H9 (cell line): ENCODE measurements at regions not wholly inside any gene's neighbourhood (a gene's known extent, or its start where the extent isn't known, plus 50 kb on each side); places are given as distances from the start of the nearest gene placed in this dataset.

Source experiments
- DNase-seq: peaks from one replicate; pipeline ENCODE4 v3.0.0-alpha.2; 2017
- H2AFZ ChIP-seq: one replicate; pipeline ENCODE4 v1.6.1; 2013; ENCODE audit warnings: mild to moderate bottlenecking, low read length, control low read depth, moderate library complexity
- H2AK5ac ChIP-seq: 2 replicates; pipeline ENCODE4 v1.6.1; 2013; ENCODE audit warnings: low read length, control low read depth, mixed read lengths; ENCODE audit not compliant: insufficient read length
- H2BK120ac ChIP-seq: one replicate; pipeline ENCODE4 v1.6.1; 2013; ENCODE audit warnings: low read depth, mild to moderate bottlenecking, low read length, control low read depth, inconsistent platforms; ENCODE audit not compliant: poor library complexity, severe bottlenecking
- H2BK12ac ChIP-seq: 2 replicates; pipeline ENCODE4 v1.6.1; 2013; ENCODE audit warnings: low read length, control low read depth, mixed read lengths, low read depth; ENCODE audit not compliant: insufficient read length
- H2BK15ac ChIP-seq: 2 replicates; pipeline ENCODE4 v1.6.1; 2013; ENCODE audit warnings: low read depth, low read length, control low read depth
- H2BK20ac ChIP-seq: one replicate; pipeline ENCODE4 v1.6.1; 2013; ENCODE audit warnings: low read depth, mild to moderate bottlenecking, low read length, control low read depth, inconsistent platforms; ENCODE audit not compliant: poor library complexity, severe bottlenecking
- H2BK5ac ChIP-seq: 2 replicates; pipeline ENCODE4 v1.6.1; 2013; ENCODE audit warnings: low read length, control low read depth, mixed read lengths; ENCODE audit not compliant: insufficient read length
- H3K14ac ChIP-seq: 2 replicates; pipeline ENCODE4 v1.6.1; 2013; ENCODE audit warnings: low read length, control low read depth; ENCODE audit not compliant: insufficient read depth
- H3K18ac ChIP-seq: 2 replicates; pipeline ENCODE4 v1.6.1; 2013; ENCODE audit warnings: low read depth, mild to moderate bottlenecking, mixed read lengths, low read length, control low read depth; ENCODE audit not compliant: insufficient read length
- H3K23ac ChIP-seq: 2 replicates; pipeline ENCODE4 v1.6.1; 2013; ENCODE audit warnings: low read length, control low read depth, mixed read lengths, low read depth; ENCODE audit not compliant: insufficient read length
- H3K23me2 ChIP-seq: 2 replicates; pipeline ENCODE4 v1.6.1; 2013; ENCODE audit warnings: low read depth, mild to moderate bottlenecking, mixed read lengths, low read length, control low read depth; ENCODE audit not compliant: insufficient read length, poor library complexity, severe bottlenecking
- H3K27ac ChIP-seq: 2 replicates; pipeline ENCODE4 v1.5.1; 2013; ENCODE audit warnings: low read length, control low read depth, mixed read lengths, low read depth; ENCODE audit not compliant: insufficient read length
- H3K27me3 ChIP-seq: 2 replicates; pipeline ENCODE4 v1.6.1; 2013; ENCODE audit warnings: low read length, control low read depth, inconsistent platforms; ENCODE audit not compliant: insufficient read depth
- H3K4ac ChIP-seq: 2 replicates; pipeline ENCODE4 v1.6.1; 2013; ENCODE audit warnings: low read depth, mild to moderate bottlenecking, control low read depth, inconsistent platforms, low read length, moderate library complexity
- H3K4me1 ChIP-seq: 2 replicates; pipeline ENCODE4 v1.6.1; 2013; ENCODE audit warnings: low read length, control low read depth, inconsistent platforms; ENCODE audit not compliant: insufficient read depth
- H3K4me2 ChIP-seq: 2 replicates; pipeline ENCODE4 v1.6.1; 2013; ENCODE audit warnings: low read length, control low read depth, mixed read lengths; ENCODE audit not compliant: insufficient read length, insufficient read depth
- H3K56ac ChIP-seq: 2 replicates; pipeline ENCODE4 v1.6.1; 2013; ENCODE audit warnings: low read depth, mild to moderate bottlenecking, mixed read lengths, low read length, control low read depth; ENCODE audit not compliant: insufficient read length
- H3K79me1 ChIP-seq: 2 replicates; pipeline ENCODE4 v1.6.1; 2013; ENCODE audit warnings: low read depth, mild to moderate bottlenecking, moderate library complexity, low read length, control low read depth, inconsistent platforms; ENCODE audit not compliant: insufficient read depth, poor library complexity, severe bottlenecking
- H3K79me2 ChIP-seq: 2 replicates; pipeline ENCODE4 v1.6.1; 2013; ENCODE audit warnings: low read length, control low read depth, inconsistent platforms; ENCODE audit not compliant: insufficient read depth
- H3K9ac ChIP-seq: 2 replicates; pipeline ENCODE4 v1.6.1; 2013; ENCODE audit warnings: low read length, control low read depth, mixed read lengths; ENCODE audit not compliant: insufficient read length; ENCODE audit errors: extremely low read depth
- H3K9me3 ChIP-seq: one replicate; pipeline ENCODE4 v1.6.1; 2013; ENCODE audit warnings: low read depth, low read length, inconsistent platforms; ENCODE audit not compliant: control insufficient read depth
- H3T11ph ChIP-seq: one replicate; pipeline ENCODE4 v1.6.1; 2013; ENCODE audit warnings: mild to moderate bottlenecking, low read length, control low read depth, inconsistent platforms
- H4K20me1 ChIP-seq: one replicate; pipeline ENCODE4 v1.6.1; 2013; ENCODE audit not compliant: control insufficient read depth, insufficient read length, insufficient read depth
- H4K5ac ChIP-seq: 2 replicates; pipeline ENCODE4 v1.6.1; 2013; ENCODE audit warnings: low read depth, mild to moderate bottlenecking, mixed read lengths, low read length, control low read depth; ENCODE audit not compliant: insufficient read length
- H4K8ac ChIP-seq: replicated peaks from 2 replicates; pipeline ENCODE4 v1.6.1; 2013; ENCODE audit warnings: low read length, control low read depth, mixed read lengths, low read depth; ENCODE audit not compliant: insufficient read length
- H4K91ac ChIP-seq: 2 replicates; pipeline ENCODE4 v1.6.1; 2013; ENCODE audit warnings: low read depth, mild to moderate bottlenecking, moderate library complexity, mixed read lengths, low read length, control low read depth; ENCODE audit not compliant: insufficient read length
- H3K27ac Mint-ChIP-seq, 3 experiments: 2 replicates in 2 of 3; 3 replicates in 1 of 3; pipeline ENCODE4 v1.8.0; 2020 to 2021; ENCODE audit warnings: mixed read lengths in 3 of 3, mild to moderate bottlenecking in 1 of 3, moderate library complexity in 1 of 3
- H3K27me3 Mint-ChIP-seq: 2 replicates; pipeline ENCODE4 v1.8.0; 2021; ENCODE audit warnings: low read depth, mild to moderate bottlenecking, moderate library complexity, mixed read lengths
- H3K36me3 Mint-ChIP-seq, 3 experiments: 2 replicates in 2 of 3; 3 replicates in 1 of 3; pipeline ENCODE4 v1.8.0; 2020 to 2021; ENCODE audit warnings: low read depth in 3 of 3, mixed read lengths in 3 of 3; ENCODE audit not compliant: insufficient read depth in 1 of 3
- H3K4me1 Mint-ChIP-seq, 2 experiments: 2 replicates each; pipeline ENCODE4 v1.8.0; 2020; ENCODE audit warnings: mixed read lengths in 2 of 2
- H3K4me3 Mint-ChIP-seq, 2 experiments: 2 replicates in 1 of 2; 3 replicates in 1 of 2; pipeline ENCODE4 v1.8.0; 2020 to 2021; ENCODE audit warnings: mild to moderate bottlenecking in 2 of 2, mixed read lengths in 2 of 2, moderate library complexity in 1 of 2
- H3K9me3 Mint-ChIP-seq, 2 experiments: 2 replicates in 1 of 2; 3 replicates in 1 of 2; pipeline ENCODE4 v1.8.0; 2020; ENCODE audit warnings: mild to moderate bottlenecking in 2 of 2, mixed read lengths in 2 of 2, moderate library complexity in 1 of 2
- CTCF ChIP-seq: fragments of 200-600 bp; sonication (generic); conservative IDR thresholded peaks from 3 replicates; pipeline ENCODE4 v1.8.0; 2021; ENCODE audit warnings: antibody characterized with exemption, mild to moderate bottlenecking
- WGBS: extraction: QIAGEN DNeasy Blood & Tissue Kit; methylation state at CpG from one replicate; pipeline ENCODE4 v1.1.7; 2013; ENCODE audit warnings: missing lambda C conversion rate, low lambda C conversion rate, mixed read lengths; ENCODE audit not compliant: insufficient read length; ENCODE audit errors: extremely low coverage; 5-methylcytosine and 5-hydroxymethylcytosine counted together

DNA sequence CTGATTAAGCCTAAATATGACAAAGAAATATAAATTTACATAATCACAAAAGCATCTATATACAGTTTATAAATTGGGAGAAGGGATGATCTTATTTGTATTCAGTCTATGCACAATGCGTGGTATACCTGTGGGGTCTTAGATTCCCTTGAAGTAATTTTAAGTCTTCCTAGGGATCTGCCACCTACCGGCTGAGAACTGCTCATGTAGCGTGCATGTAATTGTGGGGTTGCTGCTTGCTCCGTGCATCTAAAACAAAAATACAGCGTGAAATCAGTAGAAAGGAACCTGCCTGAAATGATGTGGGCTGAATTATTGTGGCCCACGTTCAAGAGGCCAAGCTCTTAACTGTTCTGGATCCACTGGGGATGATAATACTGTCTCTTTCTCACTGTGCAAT lies 187.3 kb downstream of the MBOAT1 start:
- H2BK20ac ChIP-seq = no peak overlapping the region
- no peaks in the 10 kb centered on the region for H3K9me3 ChIP-seq
- H3T11ph ChIP-seq = no peak overlapping the region
- H3K9ac ChIP-seq = no peak overlapping the region
- no peaks in the 10 kb centered on the region for H3K79me2 ChIP-seq
- H3K4me1 ChIP-seq = no peaks in the 10 kb centered on the region
- H4K91ac ChIP-seq = no peak overlapping the region
- no peak overlapping the region for H3K23ac ChIP-seq
- no CpG with 5 or more reads among the region's 6 CpGs for WGBS
- no peak overlapping the region for H2BK12ac ChIP-seq
- H3K4me2 ChIP-seq = no peak overlapping the region
- no peak overlapping the region for H3K4ac ChIP-seq
- H2AK5ac ChIP-seq = no peak overlapping the region
- H3K56ac ChIP-seq = no peak overlapping the region
- H3K27me3 ChIP-seq = no peaks in the 10 kb centered on the region
- no peak overlapping the region for H2BK5ac ChIP-seq
- no peaks in the 10 kb centered on the region for H3K23me2 ChIP-seq
- H4K5ac ChIP-seq = no peak overlapping the region
- H3K14ac ChIP-seq = no peak overlapping the region
- DNase-seq = no peak
- peaks cover 3 to 5% of the 10 kb centered on the region in 2 experiments; a peak in 1 of 4 replicates for H3K4me1 Mint-ChIP-seq
- H3K36me3 Mint-ChIP-seq = peaks cover 0 to 2% (median 0%) of the 10 kb centered on the region in 3 experiments; a peak in 2 of 7 replicates
- no peak overlapping the region for H2BK15ac ChIP-seq
- H3K27me3 Mint-ChIP-seq = no peaks in the 10 kb centered on the region
- H3K9me3 Mint-ChIP-seq = no peaks in the 10 kb centered on the region
- H2BK120ac ChIP-seq = no peak overlapping the region
- no peak overlapping the region for H3K27ac ChIP-seq
- 0 out of 3 replicates have a peak, but pooled peaks have one; percentile 11 for TF ChIP-seq CTCF
- no peak overlapping the region for H3K27ac Mint-ChIP-seq
- H4K20me1 ChIP-seq = no peaks in the 10 kb centered on the region
- H2AFZ ChIP-seq = no peak overlapping the region
- H3K4me3 Mint-ChIP-seq = no peak overlapping the region
- H4K8ac ChIP-seq = no peak overlapping the region
- no peaks in the 10 kb centered on the region for H3K79me1 ChIP-seq
- H3K18ac ChIP-seq = no peak overlapping the region
